Large intestine (tissue), 3 donors: ENCODE measurements at regions not wholly inside any gene's neighbourhood (a gene's known extent, or its start where the extent isn't known, plus 50 kb on each side); places are given as distances from the start of the nearest gene placed in this dataset.
"Not testable (repeated sequence)": the region's sequence is repeated elsewhere in the genome, so short reads cannot be mapped to it uniquely, and the experiment has no call there.

Experiments used
- DNase-seq, 2 donors: peaks; one replicate each; pipeline versions ENCODE4 v3.0.0 to v3.0.0-alpha.2; 2013
- H3K27ac ChIP-seq: one replicate; pipeline ENCODE4 v1.5.1; 2013; ENCODE audit warnings: low read length
- H3K27me3 ChIP-seq: 2 replicates; pipeline ENCODE4 v1.6.1; 2013; ENCODE audit warnings: low read length; ENCODE audit not compliant: control insufficient read depth, insufficient read depth
- H3K36me3 ChIP-seq: 2 replicates; pipeline ENCODE4 v1.6.1; 2013; ENCODE audit warnings: low read length; ENCODE audit not compliant: control insufficient read depth, insufficient read depth
- H3K4me1 ChIP-seq: one replicate; pipeline ENCODE4 v1.6.1; 2013; ENCODE audit warnings: low read length; ENCODE audit not compliant: control insufficient read depth, insufficient read depth
- H3K4me3 ChIP-seq: one replicate; pipeline ENCODE4 v1.5.1; 2013; ENCODE audit warnings: low read length
- H3K9me3 ChIP-seq: one replicate; pipeline ENCODE4 v1.6.1; 2013; ENCODE audit warnings: mild to moderate bottlenecking, low read depth, low read length, moderate library complexity; ENCODE audit not compliant: control insufficient read depth
- WGBS: methylation state at CpG from one replicate; pipeline ENCODE4 v1.1.5; 2013; ENCODE audit warnings: low lambda C conversion rate; ENCODE audit not compliant: insufficient coverage; 5-methylcytosine and 5-hydroxymethylcytosine counted together

- DNase-seq, result peak in 1 of 2 donors; percentile 26
- H3K4me1 ChIP-seq, result no peaks in the 10 kb centered on the region
- H3K36me3 ChIP-seq, result no peaks in the 10 kb centered on the region
- no peak overlapping the region for H3K4me3 ChIP-seq
- H3K27ac ChIP-seq, result no peak overlapping the region
- WGBS, result no CpG with 5 or more reads among the region's 4 CpGs
- peaks cover 7% of the 10 kb centered on the region for H3K9me3 ChIP-seq
- H3K27me3 ChIP-seq, result no peaks in the 10 kb centered on the region
These were observed 74.1 kb upstream of the MITF start for GRCh38 chr3:69665026-69665737.

- H3K27me3 ChIP-seq, result no peaks in the 10 kb centered on the region
- peaks cover 7% of the 10 kb centered on the region for H3K9me3 ChIP-seq
- no peaks in the 10 kb centered on the region for H3K36me3 ChIP-seq
- WGBS, result no CpG with 5 or more reads among the region's 36 CpGs
- no peak overlapping the region for H3K27ac ChIP-seq
- no peak for DNase-seq
- no peaks in the 10 kb centered on the region for H3K4me1 ChIP-seq
- H3K4me3 ChIP-seq, result no peak overlapping the region
These were observed 78.6 kb upstream of the MITF start for GRCh38 chr3:69660631-69661030.

- Histone ChIP-seq H3K4me1 (no peaks in the 10 kb centered on the region), H3K36me3 (no peaks in the 10 kb centered on the region), H3K4me3 (no peak overlapping the region), H3K9me3 (peaks cover 7% of the 10 kb centered on the region), H3K27me3 (no peaks in the 10 kb centered on the region), H3K27ac (no peak overlapping the region)
- DNase-seq, result no peak
- 100% methylated on average over 1 of the region's 9 CpGs for WGBS
These were observed 79.9 kb upstream of the MITF start for GRCh38 chr3:69659180-69659910.

GRCh38 chr3:69658514-69659140 lies 80.6 kb upstream of the MITF start:
- no peaks in the 10 kb centered on the region for H3K36me3 ChIP-seq
- no peak for DNase-seq
- no peaks in the 10 kb centered on the region for H3K4me1 ChIP-seq
- H3K27me3 ChIP-seq, result no peaks in the 10 kb centered on the region
- H3K9me3 ChIP-seq, result peaks cover 7% of the 10 kb centered on the region
- H3K4me3 ChIP-seq, result no peak overlapping the region
- WGBS, result 55% methylated on average over 2 of the region's 4 CpGs
- H3K27ac ChIP-seq, result no peak overlapping the region

GRCh38 chr3:69657030-69657429 lies 82.2 kb upstream of the MITF start:
- H3K4me3 ChIP-seq, DNase-seq: not testable (repeated sequence)
- WGBS, result no CpG with 5 or more reads among the region's 3 CpGs

GRCh38 chr3:69651765-69652164 lies 87.5 kb upstream of the MITF start:
- Histone ChIP-seq H3K4me3 (no peak overlapping the region), H3K36me3 (no peaks in the 10 kb centered on the region), H3K9me3 (no peaks in the 10 kb centered on the region), H3K27me3 (no peaks in the 10 kb centered on the region), H3K27ac (no peak overlapping the region), H3K4me1 (no peaks in the 10 kb centered on the region)
- DNase-seq, result no peak
- WGBS, result 17% methylated on average over 1 of the region's 3 CpGs

More at GRCh38 chr3:69657030-69657429, 82.2 kb upstream of the MITF start:
- H3K27ac ChIP-seq, H3K27me3 ChIP-seq, H3K36me3 ChIP-seq, H3K4me1 ChIP-seq, H3K9me3 ChIP-seq: not testable (repeated sequence)

- H3K27me3 ChIP-seq, result no peaks in the 10 kb centered on the region
- WGBS, result 100% methylated on average over 1 of the region's 1 CpG
- no peak for DNase-seq
- H3K27ac ChIP-seq, result no peak overlapping the region
- no peak overlapping the region for H3K4me3 ChIP-seq
- no peaks in the 10 kb centered on the region for H3K9me3 ChIP-seq
- no peaks in the 10 kb centered on the region for H3K4me1 ChIP-seq
- no peaks in the 10 kb centered on the region for H3K36me3 ChIP-seq
These were observed 89.2 kb upstream of the MITF start for GRCh38 chr3:69650066-69650419.

- Histone ChIP-seq H3K9me3 (no peaks in the 10 kb centered on the region), H3K4me3 (no peak overlapping the region), H3K27ac (no peak overlapping the region), H3K36me3 (no peaks in the 10 kb centered on the region), H3K4me1 (no peaks in the 10 kb centered on the region), H3K27me3 (no peaks in the 10 kb centered on the region)
- DNase-seq, result no peak
- WGBS, result 92% methylated on average over 2 of the region's 7 CpGs
These were observed 89.9 kb upstream of the MITF start for GRCh38 chr3:69649120-69650065.

GRCh38 chr3:69648126-69648525 lies 91.1 kb upstream of the MITF start:
- 80% methylated on average over 1 of the region's 2 CpGs for WGBS
- Histone ChIP-seq H3K4me3 (no peak overlapping the region), H3K27me3 (no peaks in the 10 kb centered on the region)

More at GRCh38 chr3:69648126-69648525, 91.1 kb upstream of the MITF start:
- no peaks in the 10 kb centered on the region for H3K36me3 ChIP-seq
- no peaks in the 10 kb centered on the region for H3K4me1 ChIP-seq
- no peaks in the 10 kb centered on the region for H3K9me3 ChIP-seq
- H3K27ac ChIP-seq, result no peak overlapping the region
- DNase-seq, result no peak
